ENCODE measurements at regions not wholly inside any gene's neighbourhood (a gene's known extent, or its start where the extent isn't known, plus 50 kb on each side); places are given as distances from the start of the nearest gene placed in this dataset.

DNA sequence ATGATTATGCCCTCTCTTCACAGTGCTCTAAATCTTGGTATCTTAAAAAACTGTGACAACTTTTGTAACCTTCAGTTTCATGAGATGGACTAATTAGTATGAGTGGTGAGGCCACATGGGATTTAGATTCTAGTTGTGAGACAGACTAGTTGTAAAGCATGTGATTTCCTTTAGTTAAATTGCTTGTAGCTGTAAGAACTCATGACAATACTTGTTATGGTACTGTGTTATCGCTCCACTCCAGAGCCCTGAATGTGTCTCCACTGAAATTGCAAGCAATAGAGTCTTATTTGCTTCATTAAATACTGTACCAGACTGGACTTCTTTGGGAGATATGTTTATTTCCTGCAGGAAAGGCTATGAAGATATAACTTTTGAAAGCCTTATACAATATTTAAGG is 1198.3 kb upstream of the CDH6 start:
- DNase-seq (no peak), ATAC-seq (ENCODE audit: insufficient read depth, low read depth) (no peak)
- H3K27me3 ChIP-seq (ENCODE audit: insufficient read depth, low read length, poor library complexity), result no peaks in the 10 kb centered on the region
- H4K20me1 ChIP-seq (ENCODE audit: insufficient read depth, low read length), result no peaks in the 10 kb centered on the region
- H3K4me1 ChIP-seq (ENCODE audit: insufficient read depth, low read length), result no peaks in the 10 kb centered on the region
- H3K9me3 ChIP-seq (ENCODE audit: insufficient read depth, low read length, severe bottlenecking), result no peaks in the 10 kb centered on the region
- H3K27ac ChIP-seq (ENCODE audit: low read length), result no peak overlapping the region
- no peaks in the 10 kb centered on the region for H3K36me3 ChIP-seq (ENCODE audit: insufficient read depth, low read length)
- H2AFZ ChIP-seq (ENCODE audit: low read depth, low read length), result no peak overlapping the region
- TF ChIP-seq EZH2 (IDR thresholded peaks at IDR 0.05; ENCODE audit: borderline replicate concordance, low read depth, low read length, severe bottlenecking), result no peak
- TF ChIP-seq, protein P1, sequence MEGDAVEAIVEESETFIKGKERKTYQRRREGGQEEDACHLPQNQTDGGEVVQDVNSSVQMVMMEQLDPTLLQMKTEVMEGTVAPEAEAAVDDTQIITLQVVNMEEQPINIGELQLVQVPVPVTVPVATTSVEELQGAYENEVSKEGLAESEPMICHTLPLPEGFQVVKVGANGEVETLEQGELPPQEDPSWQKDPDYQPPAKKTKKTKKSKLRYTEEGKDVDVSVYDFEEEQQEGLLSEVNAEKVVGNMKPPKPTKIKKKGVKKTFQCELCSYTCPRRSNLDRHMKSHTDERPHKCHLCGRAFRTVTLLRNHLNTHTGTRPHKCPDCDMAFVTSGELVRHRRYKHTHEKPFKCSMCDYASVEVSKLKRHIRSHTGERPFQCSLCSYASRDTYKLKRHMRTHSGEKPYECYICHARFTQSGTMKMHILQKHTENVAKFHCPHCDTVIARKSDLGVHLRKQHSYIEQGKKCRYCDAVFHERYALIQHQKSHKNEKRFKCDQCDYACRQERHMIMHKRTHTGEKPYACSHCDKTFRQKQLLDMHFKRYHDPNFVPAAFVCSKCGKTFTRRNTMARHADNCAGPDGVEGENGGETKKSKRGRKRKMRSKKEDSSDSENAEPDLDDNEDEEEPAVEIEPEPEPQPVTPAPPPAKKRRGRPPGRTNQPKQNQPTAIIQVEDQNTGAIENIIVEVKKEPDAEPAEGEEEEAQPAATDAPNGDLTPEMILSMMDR (IDR thresholded peaks at IDR 0.05; ENCODE audit: borderline replicate concordance, extremely low read depth, low read length, poor library complexity, severe bottlenecking), result no peak
- H3K9ac ChIP-seq (ENCODE audit: low read depth, low read length), result no peak overlapping the region
- no peak overlapping the region for H3K4me2 ChIP-seq (ENCODE audit: insufficient read depth, low read length)
- no peak overlapping the region for H3K4me3 ChIP-seq (ENCODE audit: low read depth in 1 of 2, low read length in 2 of 2)
- no peaks in the 10 kb centered on the region for H3K79me2 ChIP-seq (ENCODE audit: insufficient read depth, low read length)

DNA sequence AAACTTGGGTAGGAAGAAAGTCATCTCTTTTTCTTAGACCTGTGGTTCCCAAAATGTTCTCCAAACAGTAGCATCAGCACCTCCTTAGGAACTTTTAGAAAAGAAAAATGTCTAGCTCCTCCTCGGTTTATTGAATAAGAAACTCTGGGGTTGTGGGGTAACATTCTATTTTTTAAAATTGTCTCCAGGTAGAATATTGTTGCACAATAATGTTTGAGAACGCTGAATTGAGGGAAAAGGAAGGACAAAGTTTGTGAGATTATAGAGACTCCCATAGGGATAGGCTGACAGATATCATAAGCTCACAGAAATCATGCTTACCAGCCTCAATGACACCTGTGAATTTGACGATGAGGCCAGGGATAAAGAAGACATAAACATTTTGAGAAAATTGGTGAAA is 1199.0 kb upstream of the CDH6 start:
- TF ChIP-seq, protein P1 (IDR thresholded peaks at IDR 0.05; ENCODE audit: borderline replicate concordance, extremely low read depth, low read length, poor library complexity, severe bottlenecking), result no peak
- no peak for TF ChIP-seq EZH2 (IDR thresholded peaks at IDR 0.05; ENCODE audit: borderline replicate concordance, low read depth, low read length, severe bottlenecking)
- H2AFZ ChIP-seq (ENCODE audit: low read depth, low read length), result no peak overlapping the region
- H3K27ac ChIP-seq (ENCODE audit: low read length), result no peak overlapping the region
- H3K9ac ChIP-seq (ENCODE audit: low read depth, low read length), result no peak overlapping the region
- H3K9me3 ChIP-seq (ENCODE audit: insufficient read depth, low read length, severe bottlenecking), result no peaks in the 10 kb centered on the region
- no peak overlapping the region for H3K4me2 ChIP-seq (ENCODE audit: insufficient read depth, low read length)
- H3K36me3 ChIP-seq (ENCODE audit: insufficient read depth, low read length), result no peaks in the 10 kb centered on the region
- H3K27me3 ChIP-seq (ENCODE audit: insufficient read depth, low read length, poor library complexity), result no peaks in the 10 kb centered on the region
- no peak overlapping the region for H3K4me3 ChIP-seq (ENCODE audit: low read depth in 1 of 2, low read length in 2 of 2)
- DNase-seq (no peak), ATAC-seq (ENCODE audit: insufficient read depth, low read depth) (no peak)
- H3K79me2 ChIP-seq (ENCODE audit: insufficient read depth, low read length), result no peaks in the 10 kb centered on the region
- H3K4me1 ChIP-seq (ENCODE audit: insufficient read depth, low read length), result no peaks in the 10 kb centered on the region
- H4K20me1 ChIP-seq (ENCODE audit: insufficient read depth, low read length), result no peaks in the 10 kb centered on the region

DNA sequence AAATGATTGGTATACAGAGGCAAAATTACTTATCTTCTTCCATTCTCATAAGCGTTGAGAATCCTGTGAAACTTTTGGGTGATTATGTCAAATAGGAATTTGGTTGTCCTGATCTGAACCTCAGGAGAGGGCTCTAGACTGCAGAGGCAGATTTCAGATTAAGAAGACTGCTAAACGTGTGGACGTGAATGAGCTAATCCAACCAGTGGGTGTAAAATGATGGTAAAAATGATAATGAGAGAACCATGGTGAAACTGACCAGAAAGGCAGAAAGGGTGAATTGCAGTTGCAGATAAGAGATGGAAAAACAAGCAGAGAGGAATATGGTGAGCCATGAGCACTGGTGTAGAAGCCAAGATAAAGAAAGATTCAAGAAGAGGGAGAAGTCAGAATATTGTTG is 1200.2 kb upstream of the CDH6 start:
- TF ChIP-seq, protein P1 (IDR thresholded peaks at IDR 0.05; ENCODE audit: borderline replicate concordance, extremely low read depth, low read length, poor library complexity, severe bottlenecking), result no peak
- no peak for TF ChIP-seq EZH2 (IDR thresholded peaks at IDR 0.05; ENCODE audit: borderline replicate concordance, low read depth, low read length, severe bottlenecking)
- Histone ChIP-seq H3K27ac (ENCODE audit: low read length) (no peak overlapping the region), H3K27me3 (ENCODE audit: insufficient read depth, low read length, poor library complexity) (no peaks in the 10 kb centered on the region), H3K9ac (ENCODE audit: low read depth, low read length) (no peak overlapping the region), H4K20me1 (ENCODE audit: insufficient read depth, low read length) (no peaks in the 10 kb centered on the region), H3K4me2 (ENCODE audit: insufficient read depth, low read length) (no peak overlapping the region), H2AFZ (ENCODE audit: low read depth, low read length) (no peak overlapping the region), H3K4me3 (ENCODE audit: low read depth in 1 of 2, low read length in 2 of 2) (no peak overlapping the region), H3K9me3 (ENCODE audit: insufficient read depth, low read length, severe bottlenecking) (no peaks in the 10 kb centered on the region), H3K36me3 (ENCODE audit: insufficient read depth, low read length) (no peaks in the 10 kb centered on the region), H3K79me2 (ENCODE audit: insufficient read depth, low read length) (no peaks in the 10 kb centered on the region), H3K4me1 (ENCODE audit: insufficient read depth, low read length) (no peaks in the 10 kb centered on the region)
- ATAC-seq (ENCODE audit: insufficient read depth, low read depth) (no peak), DNase-seq (no peak)

DNA sequence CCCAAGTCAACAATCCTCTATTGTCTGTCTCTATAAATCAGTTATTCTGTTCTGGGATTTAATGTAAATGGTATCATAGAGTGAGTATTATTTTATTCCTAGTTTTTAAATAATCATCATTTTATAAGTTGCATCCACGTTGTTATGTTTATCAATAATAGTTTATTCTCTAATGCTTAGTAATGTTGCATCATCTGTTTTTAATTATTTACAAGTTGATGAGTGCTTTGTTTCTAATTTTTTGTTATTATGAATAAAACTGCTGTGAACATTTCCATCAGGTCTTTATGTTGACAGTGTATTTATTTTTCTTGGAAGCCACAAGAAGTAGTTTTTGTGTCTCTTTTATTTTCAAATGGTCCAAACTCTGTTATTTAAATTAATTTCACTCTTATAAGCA is 1201.2 kb upstream of the CDH6 start:
- Histone ChIP-seq H3K4me3 (ENCODE audit: low read depth in 1 of 2, low read length in 2 of 2) (no peak overlapping the region), H3K4me2 (ENCODE audit: insufficient read depth, low read length) (no peak overlapping the region), H3K27ac (ENCODE audit: low read length) (no peak overlapping the region), H3K79me2 (ENCODE audit: insufficient read depth, low read length) (no peaks in the 10 kb centered on the region), H3K36me3 (ENCODE audit: insufficient read depth, low read length) (no peaks in the 10 kb centered on the region), H3K4me1 (ENCODE audit: insufficient read depth, low read length) (no peaks in the 10 kb centered on the region), H3K9me3 (ENCODE audit: insufficient read depth, low read length, severe bottlenecking) (no peaks in the 10 kb centered on the region), H2AFZ (ENCODE audit: low read depth, low read length) (no peak overlapping the region), H3K27me3 (ENCODE audit: insufficient read depth, low read length, poor library complexity) (no peaks in the 10 kb centered on the region), H3K9ac (ENCODE audit: low read depth, low read length) (no peak overlapping the region), H4K20me1 (ENCODE audit: insufficient read depth, low read length) (no peaks in the 10 kb centered on the region)
- ATAC-seq (ENCODE audit: insufficient read depth, low read depth) (no peak), DNase-seq (no peak)
- TF ChIP-seq, protein P1 (IDR thresholded peaks at IDR 0.05; ENCODE audit: borderline replicate concordance, extremely low read depth, low read length, poor library complexity, severe bottlenecking), result no peak
- no peak for TF ChIP-seq EZH2 (IDR thresholded peaks at IDR 0.05; ENCODE audit: borderline replicate concordance, low read depth, low read length, severe bottlenecking)

Measured in DND-41 (cell line).